KMS-11 (cell line): ENCODE measurements at regions not wholly inside any gene's neighbourhood (a gene's known extent, or its start where the extent isn't known, plus 50 kb on each side); places are given as distances from the start of the nearest gene placed in this dataset.

ENCODE experiments used
- H2AFZ ChIP-seq: fragments of 200-600 bp; sonication (generic); 2 replicates; pipeline ENCODE4 v1.6.1; 2016; ENCODE audit warnings: antibody characterized with exemption, mixed run types, low read depth
- H3K27ac ChIP-seq: fragments of 200-600 bp; sonication (generic); 2 replicates; pipeline ENCODE4 v1.6.1; 2016; ENCODE audit warnings: mild to moderate bottlenecking, mixed run types
- H3K27me3 ChIP-seq: fragments of 200-600 bp; sonication (generic); 2 replicates; pipeline ENCODE4 v1.6.1; 2017; ENCODE audit warnings: mild to moderate bottlenecking, low read depth, mixed run types, moderate library complexity; ENCODE audit not compliant: insufficient read depth
- H3K36me3 ChIP-seq: fragments of 200-600 bp; sonication (generic); 2 replicates; pipeline ENCODE4 v1.6.1; 2017; ENCODE audit warnings: mild to moderate bottlenecking, mixed run types; ENCODE audit not compliant: insufficient read depth
- H3K4me1 ChIP-seq: fragments of 200-600 bp; sonication (generic); 2 replicates; pipeline ENCODE4 v1.6.1; 2016; ENCODE audit warnings: mild to moderate bottlenecking, low read depth, mixed run types; ENCODE audit not compliant: poor library complexity, severe bottlenecking
- H3K4me2 ChIP-seq: fragments of 200-600 bp; sonication (generic); 2 replicates; pipeline ENCODE4 v1.7.0; 2016; ENCODE audit warnings: mild to moderate bottlenecking, mixed run types
- H3K4me3 ChIP-seq: fragments of 200-600 bp; sonication (generic); IDR thresholded peaks from 2 replicates; pipeline ENCODE4 v1.6.1; 2017; ENCODE audit warnings: low read depth, low read length, mixed read lengths; ENCODE audit not compliant: insufficient read depth
- H3K79me2 ChIP-seq: fragments of 200-600 bp; sonication (generic); 2 replicates; pipeline ENCODE4 v1.6.1; 2016; ENCODE audit warnings: low read depth, mixed run types; ENCODE audit not compliant: insufficient read depth
- H3K9ac ChIP-seq: fragments of 200-600 bp; sonication (generic); 2 replicates; pipeline ENCODE4 v1.6.1; 2016; ENCODE audit warnings: mild to moderate bottlenecking, mixed run types
- H4K20me1 ChIP-seq: fragments of 200-600 bp; sonication (generic); 2 replicates; pipeline ENCODE4 v1.6.1; 2016; ENCODE audit warnings: mild to moderate bottlenecking, mixed run types; ENCODE audit not compliant: insufficient read depth
- CTCF ChIP-seq: fragments of 200-600 bp; sonication (generic); conservative IDR thresholded peaks from 2 replicates; pipeline ENCODE4 v1.6.1; 2017; ENCODE audit warnings: low read depth, mild to moderate bottlenecking, antibody characterized with exemption, low read length, moderate library complexity, mixed read lengths

- H3K79me2 ChIP-seq, result no peaks in the 10 kb centered on the region
- H3K36me3 ChIP-seq, result no peaks in the 10 kb centered on the region
- no peak overlapping the region for H2AFZ ChIP-seq
- no peaks in the 10 kb centered on the region for H4K20me1 ChIP-seq
- no peak for TF ChIP-seq CTCF
- no peak overlapping the region for H3K9ac ChIP-seq
- no peak overlapping the region for H3K4me3 ChIP-seq
- no peaks in the 10 kb centered on the region for H3K27me3 ChIP-seq
- H3K27ac ChIP-seq, result no peak overlapping the region
- no peaks in the 10 kb centered on the region for H3K4me1 ChIP-seq
- no peak overlapping the region for H3K4me2 ChIP-seq
Measured at GRCh38 chrX:138929926-138930582, 218.5 kb upstream of the FGF13 start.

GRCh38 chrX:138928737-138929459 is 217.4 kb upstream of the FGF13 start:
- Histone ChIP-seq H3K9ac (no peak overlapping the region), H3K4me1 (no peaks in the 10 kb centered on the region), H3K36me3 (no peaks in the 10 kb centered on the region), H3K4me2 (no peak overlapping the region), H3K27ac (no peak overlapping the region), H3K4me3 (no peak overlapping the region), H3K27me3 (no peaks in the 10 kb centered on the region), H4K20me1 (no peaks in the 10 kb centered on the region), H2AFZ (no peak overlapping the region), H3K79me2 (no peaks in the 10 kb centered on the region)
- no peak for TF ChIP-seq CTCF

- H3K79me2 ChIP-seq, result no peaks in the 10 kb centered on the region
- no peak overlapping the region for H3K4me2 ChIP-seq
Measured at GRCh38 chrX:138925330-138925729, 213.8 kb upstream of the FGF13 start.

GRCh38 chrX:138923805-138924204 is 212.3 kb upstream of the FGF13 start:
- Histone ChIP-seq H3K9ac (no peak overlapping the region), H2AFZ (no peak overlapping the region), H3K36me3 (no peaks in the 10 kb centered on the region), H3K4me2 (no peak overlapping the region), H3K27ac (no peak overlapping the region), H4K20me1 (no peaks in the 10 kb centered on the region), H3K79me2 (no peaks in the 10 kb centered on the region), H3K4me3 (no peak overlapping the region), H3K27me3 (no peaks in the 10 kb centered on the region), H3K4me1 (no peaks in the 10 kb centered on the region)
- TF ChIP-seq CTCF, result no peak

More at GRCh38 chrX:138925330-138925729, 213.8 kb upstream of the FGF13 start:
- no peak overlapping the region for H2AFZ ChIP-seq
- H3K27me3 ChIP-seq, result no peaks in the 10 kb centered on the region
- TF ChIP-seq CTCF, result no peak
- H3K27ac ChIP-seq, result no peak overlapping the region
- H4K20me1 ChIP-seq, result no peaks in the 10 kb centered on the region
- no peak overlapping the region for H3K9ac ChIP-seq
- H3K4me3 ChIP-seq, result no peak overlapping the region
- H3K4me1 ChIP-seq, result no peaks in the 10 kb centered on the region
- H3K36me3 ChIP-seq, result no peaks in the 10 kb centered on the region
